ENCODE measurements at regions not wholly inside any gene's neighbourhood (a gene's known extent, or its start where the extent isn't known, plus 50 kb on each side); places are given as distances from the start of the nearest gene placed in this dataset.

- no CpG with 5 or more reads among the region's 4 CpGs for WGBS (ENCODE audit: insufficient coverage, low lambda C conversion rate)
- no peak overlapping the region for H3K4me3 ChIP-seq (ENCODE audit: low read length)
- H3K27me3 ChIP-seq (ENCODE audit: control insufficient read depth, insufficient read depth, low read length): peaks cover 3% of the 10 kb centered on the region
- DNase-seq: no peak
- no peaks in the 10 kb centered on the region for H3K36me3 ChIP-seq (ENCODE audit: control insufficient read depth, insufficient read depth, low read length)
- no peaks in the 10 kb centered on the region for H3K9me3 ChIP-seq (ENCODE audit: control insufficient read depth, low read depth, low read length)
- H3K4me1 ChIP-seq (ENCODE audit: control insufficient read depth, insufficient read depth, low read length): no peaks in the 10 kb centered on the region
- H3K27ac ChIP-seq (ENCODE audit: low read length): no peak overlapping the region
These were observed 54.7 kb downstream of the IRX3 start for GRCh38 chr16:54231919-54232318.

- no peaks in the 10 kb centered on the region for H3K9me3 ChIP-seq (ENCODE audit: control insufficient read depth, low read depth, low read length)
- no peak overlapping the region for H3K27ac ChIP-seq (ENCODE audit: low read length)
- no peak overlapping the region for H3K4me3 ChIP-seq (ENCODE audit: low read length)
- no CpG with 5 or more reads among the region's 1 CpG for WGBS (ENCODE audit: insufficient coverage, low lambda C conversion rate)
- no peaks in the 10 kb centered on the region for H3K4me1 ChIP-seq (ENCODE audit: control insufficient read depth, insufficient read depth, low read length)
- peaks cover 3% of the 10 kb centered on the region for H3K27me3 ChIP-seq (ENCODE audit: control insufficient read depth, insufficient read depth, low read length)
- DNase-seq: no peak
- H3K36me3 ChIP-seq (ENCODE audit: control insufficient read depth, insufficient read depth, low read length): no peaks in the 10 kb centered on the region
These were observed 55.3 kb downstream of the IRX3 start for GRCh38 chr16:54231336-54231735.

DNA sequence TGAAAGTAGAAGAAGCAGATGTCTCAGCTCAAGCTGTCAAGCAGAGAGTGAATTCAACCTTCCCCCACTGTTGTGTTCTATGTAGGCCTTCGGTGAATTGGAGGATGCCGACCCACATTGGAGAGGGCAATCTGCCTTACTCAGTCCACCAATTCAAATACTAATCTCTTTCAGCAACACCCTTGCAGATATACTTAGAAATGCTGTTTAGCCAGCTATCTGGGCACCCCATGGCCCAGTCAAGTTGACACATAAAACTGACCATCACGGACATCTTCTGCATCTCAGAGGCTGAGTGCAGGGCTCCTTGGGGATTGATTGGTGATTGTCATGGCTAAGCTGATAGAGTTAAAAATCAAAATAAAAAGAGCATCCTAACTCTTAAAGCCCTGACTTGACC, 58.3 kb downstream of the IRX3 start:
- DNase-seq: no peak
- Histone ChIP-seq H3K27ac (ENCODE audit: low read length) (no peak overlapping the region), H3K4me3 (ENCODE audit: low read length) (no peak overlapping the region), H3K4me1 (ENCODE audit: control insufficient read depth, insufficient read depth, low read length) (no peaks in the 10 kb centered on the region), H3K27me3 (ENCODE audit: control insufficient read depth, insufficient read depth, low read length) (peaks cover 3% of the 10 kb centered on the region), H3K36me3 (ENCODE audit: control insufficient read depth, insufficient read depth, low read length) (no peaks in the 10 kb centered on the region), H3K9me3 (ENCODE audit: control insufficient read depth, low read depth, low read length) (no peaks in the 10 kb centered on the region)
- WGBS (ENCODE audit: insufficient coverage, low lambda C conversion rate): no CpG with 5 or more reads among the region's 3 CpGs

DNA sequence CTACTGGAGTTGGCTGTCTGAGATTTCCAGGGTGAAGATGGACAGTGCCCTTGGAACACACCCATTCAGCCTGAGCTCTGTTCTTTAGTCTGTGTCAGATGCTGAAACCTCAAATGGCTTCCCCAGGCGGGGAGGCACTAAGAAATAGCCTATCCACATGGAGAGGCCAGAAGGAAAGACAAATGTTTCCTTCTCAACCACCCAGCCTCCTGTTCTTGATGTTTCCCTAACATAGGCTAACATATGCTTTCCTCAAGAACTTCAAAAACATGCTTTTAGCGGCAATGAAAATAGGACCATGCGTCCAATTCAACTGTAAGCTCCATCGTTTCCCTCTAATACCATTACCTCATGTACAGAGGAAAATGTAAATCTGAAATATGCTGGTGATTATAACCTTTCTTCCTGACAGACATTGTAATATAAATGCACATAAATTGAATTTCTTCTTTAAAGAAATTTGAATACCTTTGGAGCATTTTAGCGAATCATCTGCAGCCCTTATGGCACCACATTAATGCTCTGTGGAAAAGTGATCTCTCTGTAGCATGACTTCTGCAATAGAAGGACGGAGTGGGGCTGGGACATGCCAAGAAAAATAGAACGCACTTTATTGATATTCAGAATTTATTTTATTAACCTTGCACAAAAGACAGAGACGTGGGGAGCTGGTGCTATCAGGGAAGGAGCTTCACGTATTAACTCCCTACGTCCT, 60.1 kb downstream of the IRX3 start:
- Histone ChIP-seq H3K4me1 (ENCODE audit: control insufficient read depth, insufficient read depth, low read length) (no peaks in the 10 kb centered on the region), H3K27ac (ENCODE audit: low read length) (no peak overlapping the region), H3K27me3 (ENCODE audit: control insufficient read depth, insufficient read depth, low read length) (peaks cover 3% of the 10 kb centered on the region), H3K36me3 (ENCODE audit: control insufficient read depth, insufficient read depth, low read length) (no peaks in the 10 kb centered on the region), H3K4me3 (ENCODE audit: low read length) (no peak overlapping the region), H3K9me3 (ENCODE audit: control insufficient read depth, low read depth, low read length) (no peaks in the 10 kb centered on the region)
- no peak for DNase-seq
- 100% methylated on average over 4 of the region's 10 CpGs for WGBS (ENCODE audit: insufficient coverage, low lambda C conversion rate)

DNA sequence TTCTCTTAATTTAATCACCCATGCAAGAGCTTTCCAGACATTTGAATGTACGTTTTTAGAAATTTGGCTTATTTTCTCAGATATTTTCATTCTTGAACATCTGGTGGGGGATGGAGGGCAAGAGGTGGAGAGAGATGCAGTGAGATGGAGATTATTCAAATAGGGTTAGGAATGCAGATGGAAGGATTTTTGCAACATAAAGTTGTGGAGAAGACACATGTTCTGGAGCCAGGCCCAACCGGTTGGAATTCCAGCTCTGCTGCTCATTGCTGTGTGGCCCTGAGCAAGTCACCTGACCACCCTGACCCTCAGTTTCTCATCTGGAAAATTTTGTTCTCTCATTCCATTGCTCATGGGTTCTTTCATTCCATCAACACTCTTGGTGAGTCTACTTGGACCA, 66.9 kb downstream of the IRX3 start:
- no peak overlapping the region for H3K4me3 ChIP-seq (ENCODE audit: low read length)
- no peak for DNase-seq
- H3K9me3 ChIP-seq (ENCODE audit: control insufficient read depth, low read depth, low read length): no peaks in the 10 kb centered on the region
- no peaks in the 10 kb centered on the region for H3K27me3 ChIP-seq (ENCODE audit: control insufficient read depth, insufficient read depth, low read length)
- H3K36me3 ChIP-seq (ENCODE audit: control insufficient read depth, insufficient read depth, low read length): no peaks in the 10 kb centered on the region
- H3K4me1 ChIP-seq (ENCODE audit: control insufficient read depth, insufficient read depth, low read length): no peaks in the 10 kb centered on the region
- H3K27ac ChIP-seq (ENCODE audit: low read length): no peak overlapping the region
- no CpG with 5 or more reads among the region's 2 CpGs for WGBS (ENCODE audit: insufficient coverage, low lambda C conversion rate)

DNA sequence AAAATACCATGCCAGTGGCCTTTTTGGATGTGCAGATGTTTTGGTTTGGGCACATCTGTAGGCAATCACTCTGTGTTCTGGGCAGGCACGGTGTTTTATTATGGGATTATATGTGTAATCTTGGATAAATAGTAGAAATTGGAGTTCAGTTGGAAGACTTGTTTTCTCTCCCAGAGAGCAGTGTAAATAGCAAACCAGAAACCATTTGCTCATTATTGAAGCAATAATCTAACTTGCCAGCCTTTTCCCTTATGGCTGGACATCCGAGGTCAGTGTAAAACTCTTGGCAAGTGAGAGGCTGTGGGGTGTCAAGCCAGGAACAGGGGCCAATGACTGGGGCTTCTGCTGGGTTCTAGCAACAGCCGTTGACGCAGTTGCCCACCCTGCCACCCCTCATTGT, 69.9 kb downstream of the IRX3 start:
- H3K4me3 ChIP-seq (ENCODE audit: low read length): no peak overlapping the region
- DNase-seq: no peak
- H3K27ac ChIP-seq (ENCODE audit: low read length): no peak overlapping the region
- H3K36me3 ChIP-seq (ENCODE audit: control insufficient read depth, insufficient read depth, low read length): no peaks in the 10 kb centered on the region
- no peaks in the 10 kb centered on the region for H3K4me1 ChIP-seq (ENCODE audit: control insufficient read depth, insufficient read depth, low read length)
- H3K9me3 ChIP-seq (ENCODE audit: control insufficient read depth, low read depth, low read length): no peaks in the 10 kb centered on the region
- peaks cover 14% of the 10 kb centered on the region for H3K27me3 ChIP-seq (ENCODE audit: control insufficient read depth, insufficient read depth, low read length)
- no CpG with 5 or more reads among the region's 4 CpGs for WGBS (ENCODE audit: insufficient coverage, low lambda C conversion rate)

DNA sequence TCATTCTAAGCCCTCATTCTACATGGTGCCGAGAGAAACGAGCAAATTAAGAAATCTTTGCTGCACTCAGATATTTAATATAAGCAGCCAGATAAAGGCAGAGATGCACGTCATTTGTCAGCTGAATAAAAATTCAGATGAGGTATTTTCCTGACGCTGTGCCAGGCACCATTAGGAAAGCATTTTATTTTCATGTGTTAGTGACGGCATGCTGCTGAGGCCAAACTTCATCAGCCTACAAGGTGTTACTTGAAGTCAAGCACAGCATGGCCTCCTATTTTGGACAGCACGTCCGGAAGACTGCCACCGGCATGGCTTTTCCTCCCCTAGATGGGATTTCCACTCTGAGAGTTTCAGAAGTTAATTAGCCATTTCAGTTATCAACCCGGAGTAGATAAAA, 70.3 kb downstream of the IRX3 start:
- no peak for DNase-seq
- no peaks in the 10 kb centered on the region for H3K36me3 ChIP-seq (ENCODE audit: control insufficient read depth, insufficient read depth, low read length)
- peaks cover 14% of the 10 kb centered on the region for H3K27me3 ChIP-seq (ENCODE audit: control insufficient read depth, insufficient read depth, low read length)
- no peak overlapping the region for H3K4me3 ChIP-seq (ENCODE audit: low read length)
- H3K9me3 ChIP-seq (ENCODE audit: control insufficient read depth, low read depth, low read length): no peaks in the 10 kb centered on the region
- WGBS (ENCODE audit: insufficient coverage, low lambda C conversion rate): no CpG with 5 or more reads among the region's 9 CpGs
- no peaks in the 10 kb centered on the region for H3K4me1 ChIP-seq (ENCODE audit: control insufficient read depth, insufficient read depth, low read length)
- no peak overlapping the region for H3K27ac ChIP-seq (ENCODE audit: low read length)

GRCh38 chr16:54215471-54215870, 71.1 kb downstream of the IRX3 start:
- no peaks in the 10 kb centered on the region for H3K9me3 ChIP-seq (ENCODE audit: control insufficient read depth, low read depth, low read length)
- WGBS (ENCODE audit: insufficient coverage, low lambda C conversion rate): 71% methylated on average over 1 of the region's 4 CpGs

GRCh38 chr16:54213322-54213721, 73.3 kb downstream of the IRX3 start:
- H3K9me3 ChIP-seq (ENCODE audit: control insufficient read depth, low read depth, low read length): no peaks in the 10 kb centered on the region
- no peaks in the 10 kb centered on the region for H3K4me1 ChIP-seq (ENCODE audit: control insufficient read depth, insufficient read depth, low read length)
- H3K27ac ChIP-seq (ENCODE audit: low read length): no peak overlapping the region
- no CpG with 5 or more reads among the region's 4 CpGs for WGBS (ENCODE audit: insufficient coverage, low lambda C conversion rate)
- no peaks in the 10 kb centered on the region for H3K36me3 ChIP-seq (ENCODE audit: control insufficient read depth, insufficient read depth, low read length)
- H3K4me3 ChIP-seq (ENCODE audit: low read length): no peak overlapping the region
- peaks cover 26% of the 10 kb centered on the region for H3K27me3 ChIP-seq (ENCODE audit: control insufficient read depth, insufficient read depth, low read length)
- DNase-seq: no peak

More at GRCh38 chr16:54215471-54215870, 71.1 kb downstream of the IRX3 start:
- Histone ChIP-seq H3K27ac (ENCODE audit: low read length) (no peak overlapping the region), H3K27me3 (ENCODE audit: control insufficient read depth, insufficient read depth, low read length) (peaks cover 20% of the 10 kb centered on the region), H3K4me3 (ENCODE audit: low read length) (no peak overlapping the region), H3K4me1 (ENCODE audit: control insufficient read depth, insufficient read depth, low read length) (no peaks in the 10 kb centered on the region), H3K36me3 (ENCODE audit: control insufficient read depth, insufficient read depth, low read length) (no peaks in the 10 kb centered on the region)
- DNase-seq: no peak

DNA sequence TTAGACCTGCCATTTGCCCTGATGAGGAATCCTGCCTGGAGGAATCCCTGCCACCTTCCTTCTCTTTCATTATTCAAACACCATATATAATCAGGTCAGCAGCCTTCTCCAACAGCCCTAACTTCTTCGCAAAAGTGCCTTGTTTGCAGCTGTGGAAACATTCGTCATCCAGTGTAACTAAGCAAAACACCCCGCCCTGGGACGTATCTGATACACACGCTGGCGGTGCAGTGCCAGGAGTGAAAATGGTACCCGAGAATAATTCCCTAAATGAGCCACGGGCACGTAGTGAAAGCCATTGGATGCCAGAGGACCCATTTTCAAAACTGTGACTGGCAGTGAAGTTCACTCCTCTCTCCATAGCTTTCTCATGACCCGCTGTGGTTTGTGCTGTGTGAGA, 73.7 kb downstream of the IRX3 start:
- Histone ChIP-seq H3K4me3 (ENCODE audit: low read length) (no peak overlapping the region), H3K9me3 (ENCODE audit: control insufficient read depth, low read depth, low read length) (no peaks in the 10 kb centered on the region), H3K27me3 (ENCODE audit: control insufficient read depth, insufficient read depth, low read length) (peaks cover 28% of the 10 kb centered on the region), H3K4me1 (ENCODE audit: control insufficient read depth, insufficient read depth, low read length) (no peaks in the 10 kb centered on the region), H3K27ac (ENCODE audit: low read length) (no peak overlapping the region), H3K36me3 (ENCODE audit: control insufficient read depth, insufficient read depth, low read length) (no peaks in the 10 kb centered on the region)
- 100% methylated on average over 2 of the region's 10 CpGs for WGBS (ENCODE audit: insufficient coverage, low lambda C conversion rate)
- no peak for DNase-seq

GRCh38 chr16:54211203-54211602, 75.4 kb downstream of the IRX3 start:
- WGBS (ENCODE audit: insufficient coverage, low lambda C conversion rate): no CpG with 5 or more reads among the region's 5 CpGs

More at GRCh38 chr16:54211203-54211602, 75.4 kb downstream of the IRX3 start:
- Histone ChIP-seq H3K36me3 (ENCODE audit: control insufficient read depth, insufficient read depth, low read length) (no peaks in the 10 kb centered on the region), H3K27me3 (ENCODE audit: control insufficient read depth, insufficient read depth, low read length) (peaks cover 38% of the 10 kb centered on the region), H3K4me1 (ENCODE audit: control insufficient read depth, insufficient read depth, low read length) (no peaks in the 10 kb centered on the region), H3K9me3 (ENCODE audit: control insufficient read depth, low read depth, low read length) (no peaks in the 10 kb centered on the region), H3K27ac (ENCODE audit: low read length) (no peak overlapping the region), H3K4me3 (ENCODE audit: low read length) (no peak overlapping the region)
- no peak for DNase-seq
